Fibroblast of the conjunctiva (primary cell): ENCODE measurements at regions not wholly inside any gene's neighbourhood (a gene's known extent, or its start where the extent isn't known, plus 50 kb on each side); places are given as distances from the start of the nearest gene placed in this dataset.
"Not testable (repeated sequence)": the region's sequence is repeated elsewhere in the genome, so short reads cannot be mapped to it uniquely, and the experiment has no call there.

Source experiments
- DNase-seq: peaks from one replicate; pipeline ENCODE4 v3.0.0-alpha.2; 2010; ENCODE audit warnings: low read depth

- DNase-seq, result not testable (repeated sequence)
Observed at GRCh38 chr5:7307709-7308108, 88.2 kb upstream of the ADCY2 start.

GRCh38 chr5:7309715-7310114 is 86.2 kb upstream of the ADCY2 start:
- not testable (repeated sequence) for DNase-seq

GRCh38 chr5:7310656-7311055 is 85.3 kb upstream of the ADCY2 start:
- DNase-seq, result not testable (repeated sequence)

- DNase-seq, result no peak
Observed at GRCh38 chr5:7315118-7315517, 80.8 kb upstream of the ADCY2 start.

DNA sequence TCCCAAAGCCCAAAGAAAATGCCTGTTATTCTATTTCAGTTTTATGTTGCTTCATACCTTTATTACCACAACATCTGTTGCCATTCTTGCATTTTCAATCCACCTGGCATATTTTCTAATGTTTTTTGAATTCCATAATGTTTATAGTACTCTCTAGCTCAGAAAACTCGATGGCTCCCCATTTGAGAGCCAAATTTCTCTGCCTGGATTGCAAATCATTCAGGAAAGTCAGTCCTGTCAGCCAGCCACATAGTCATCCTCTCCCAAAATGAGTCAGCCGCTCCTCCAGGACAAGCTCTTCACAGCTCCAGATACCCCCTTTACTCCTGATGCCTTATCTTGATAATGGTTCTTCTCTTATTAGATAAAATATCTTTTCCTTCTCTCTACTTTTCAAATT is 78.2 kb upstream of the ADCY2 start:
- no peak for DNase-seq

DNA sequence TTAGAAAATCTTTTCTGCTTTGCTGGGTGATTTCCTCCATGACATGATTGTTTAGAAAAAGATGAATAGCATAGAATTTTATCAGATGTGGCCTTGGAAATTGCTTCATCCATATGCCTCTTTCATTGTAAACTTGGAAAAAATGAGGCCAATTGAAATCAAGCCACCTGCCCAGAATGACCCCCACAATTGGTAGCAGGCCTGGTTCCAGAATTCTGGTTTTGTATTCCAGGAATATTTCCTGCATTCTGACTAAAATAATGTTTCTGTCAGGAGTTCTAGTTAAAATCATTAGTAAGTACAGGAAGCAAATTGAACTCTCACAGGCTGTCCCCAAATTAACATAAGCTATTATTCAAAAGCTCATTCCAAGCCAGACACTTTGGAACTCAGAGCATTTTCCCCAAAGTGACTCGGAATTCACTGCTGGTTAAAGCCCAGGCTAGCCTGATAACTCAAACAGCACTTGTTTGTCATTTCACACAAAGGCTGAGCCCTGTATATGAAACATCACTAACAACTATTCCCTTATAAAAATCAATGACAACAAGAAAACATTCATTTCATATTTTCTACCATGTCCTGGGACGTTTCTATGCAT is 75.1 kb upstream of the ADCY2 start:
- DNase-seq, result no peak

DNA sequence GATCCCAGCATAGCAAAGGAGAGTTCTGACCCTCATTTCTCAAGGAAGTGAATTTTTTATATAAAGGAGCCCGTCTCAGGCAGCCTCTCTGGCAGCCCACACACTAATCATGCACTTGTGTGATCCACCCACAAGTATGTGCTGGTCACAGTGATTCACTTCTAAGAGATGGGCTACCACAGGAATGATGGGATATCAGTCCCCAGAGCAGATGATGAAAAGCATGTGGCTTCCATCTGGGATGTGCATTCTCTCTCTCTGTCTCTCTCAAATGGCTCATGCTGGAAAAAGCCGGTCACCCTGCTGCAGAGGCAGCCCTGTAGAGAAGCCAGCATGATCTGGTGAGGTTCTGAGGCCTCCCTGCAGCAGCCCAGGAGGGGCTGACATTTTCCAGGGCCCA is 74.2 kb upstream of the ADCY2 start:
- peak; percentile 49 for DNase-seq

GRCh38 chr5:7324919-7325318 is 71.0 kb upstream of the ADCY2 start:
- DNase-seq, result no peak

GRCh38 chr5:7325975-7326913 is 69.7 kb upstream of the ADCY2 start:
- DNase-seq, result peak; percentile 31

DNA sequence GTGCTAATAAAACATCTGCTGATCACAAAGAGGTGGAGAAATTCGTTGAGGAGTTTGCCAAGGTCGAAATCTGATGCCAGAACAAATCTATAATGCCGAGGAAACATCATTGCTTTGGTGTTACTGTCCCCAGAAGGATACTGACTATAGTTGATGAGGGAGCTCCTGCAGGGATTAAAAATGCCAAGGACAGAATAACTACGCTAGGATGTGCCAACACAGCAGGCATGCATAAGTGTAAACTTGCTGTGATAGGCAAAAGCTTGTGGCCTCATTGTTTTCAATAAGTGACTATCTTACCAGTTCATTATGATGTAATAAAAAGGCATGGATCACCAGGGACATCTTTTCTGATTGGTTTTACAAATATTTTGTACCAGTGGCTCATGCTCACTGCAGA is 66.8 kb upstream of the ADCY2 start:
- DNase-seq, result no peak

GRCh38 chr5:7329712-7330111 is 66.2 kb upstream of the ADCY2 start:
- no peak for DNase-seq

- DNase-seq, result no peak
Observed at GRCh38 chr5:7330256-7330655, 65.7 kb upstream of the ADCY2 start.

GRCh38 chr5:7331131-7331530 is 64.8 kb upstream of the ADCY2 start:
- no peak for DNase-seq
